ENCODE measurements at regions not wholly inside any gene's neighbourhood (a gene's known extent, or its start where the extent isn't known, plus 50 kb on each side); places are given as distances from the start of the nearest gene placed in this dataset.

DNA sequence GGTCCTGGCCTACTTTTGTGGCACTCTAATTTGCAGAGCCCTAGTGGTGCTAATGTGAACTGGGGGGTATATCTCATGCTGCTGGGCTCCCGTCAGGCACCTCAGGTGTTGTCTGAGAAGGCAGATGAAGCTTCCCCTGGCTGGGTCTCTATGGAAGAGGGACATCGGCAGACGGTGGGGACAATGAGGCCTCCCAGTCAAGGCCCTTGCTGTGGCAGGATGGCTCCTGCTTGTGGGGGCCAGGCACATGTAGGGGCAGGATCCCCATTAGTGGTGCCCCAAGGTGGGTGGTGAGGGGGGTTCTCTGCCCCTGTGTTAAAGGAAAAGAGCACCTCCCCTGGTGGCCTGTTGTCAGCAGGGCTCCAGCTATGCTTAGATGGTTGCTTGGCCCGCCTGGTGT, 192.8 kb upstream of the S1PR3 start:
- no peak for DNase-seq (ENCODE audit: low read depth)
- in situ Hi-C loops (cut with HindIII; ENCODE audit: low pct_unique_long_range_greater_than_20kb, low sequenced_read_pairs): no loop called here

- DNase-seq (ENCODE audit: low read depth): no peak
- in situ Hi-C loops (cut with HindIII; ENCODE audit: low pct_unique_long_range_greater_than_20kb, low sequenced_read_pairs): no loop called here
These were observed 191.5 kb upstream of the S1PR3 start for GRCh38 chr9:88799541-88800328.

DNA sequence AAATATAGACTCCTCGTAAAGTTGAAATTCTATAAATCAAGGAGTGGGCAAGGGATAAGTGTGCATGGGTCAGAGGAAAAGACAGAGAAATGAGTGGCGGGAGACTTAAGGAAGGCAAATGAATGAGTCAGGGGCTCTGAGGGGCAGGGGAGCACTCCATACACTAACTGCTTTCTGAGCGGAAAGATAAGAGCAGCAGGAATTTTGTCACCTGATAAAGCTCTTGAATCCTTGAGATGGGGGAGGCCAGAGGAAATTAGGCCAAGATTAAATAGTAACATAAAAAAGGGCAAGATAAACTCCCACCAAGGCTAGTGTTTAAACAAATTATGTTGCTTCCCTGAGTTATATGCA, 191.0 kb upstream of the S1PR3 start:
- no peak for DNase-seq (ENCODE audit: low read depth)
- in situ Hi-C loops (cut with HindIII; ENCODE audit: low pct_unique_long_range_greater_than_20kb, low sequenced_read_pairs): no loop called here

GRCh38 chr9:88801214-88801796, 190.0 kb upstream of the S1PR3 start:
- in situ Hi-C loops (cut with HindIII; ENCODE audit: low pct_unique_long_range_greater_than_20kb, low sequenced_read_pairs): no loop called here
- DNase-seq (ENCODE audit: low read depth): no peak

GRCh38 chr9:88802533-88802932, 188.7 kb upstream of the S1PR3 start:
- in situ Hi-C loops (cut with HindIII; ENCODE audit: low pct_unique_long_range_greater_than_20kb, low sequenced_read_pairs): no loop called here

DNA sequence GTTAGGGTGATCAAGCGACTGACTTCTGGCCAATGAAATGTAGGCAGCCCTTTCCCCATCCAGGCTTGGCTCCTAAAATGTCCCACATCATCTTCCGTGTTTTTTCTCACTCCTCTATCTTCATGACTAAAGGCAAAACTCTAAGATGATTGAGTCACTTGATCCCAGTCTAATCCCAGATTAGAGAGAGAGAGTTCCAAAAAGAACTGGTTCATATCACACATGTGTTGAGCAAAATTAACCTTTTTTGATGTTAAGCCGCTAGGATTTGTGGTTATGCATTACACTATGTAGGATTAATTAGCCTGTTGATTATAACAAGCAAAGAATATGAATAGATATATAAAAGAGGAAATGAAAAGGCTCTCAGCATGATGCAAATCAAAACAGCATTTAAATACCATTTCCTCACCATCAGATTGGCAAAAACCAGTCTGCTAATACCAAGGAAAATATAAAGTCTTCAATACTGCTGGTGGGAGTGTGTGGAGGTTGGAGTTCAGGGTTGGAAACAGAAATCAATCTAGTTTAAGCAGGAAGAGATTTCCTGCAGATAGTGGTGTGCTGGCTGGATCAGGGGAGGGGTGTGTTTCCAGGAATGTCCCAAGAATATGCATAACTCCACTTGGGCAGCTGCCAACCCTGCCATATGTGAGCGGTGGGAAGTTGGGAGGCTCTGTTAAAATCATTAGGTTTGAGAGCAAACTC, 187.6 kb upstream of the S1PR3 start:
- in situ Hi-C loops (cut with HindIII; ENCODE audit: low pct_unique_long_range_greater_than_20kb, low sequenced_read_pairs): no loop called here
- no peak for DNase-seq (ENCODE audit: low read depth)

More at GRCh38 chr9:88802533-88802932, 188.7 kb upstream of the S1PR3 start:
- no peak for DNase-seq (ENCODE audit: low read depth)

DNA sequence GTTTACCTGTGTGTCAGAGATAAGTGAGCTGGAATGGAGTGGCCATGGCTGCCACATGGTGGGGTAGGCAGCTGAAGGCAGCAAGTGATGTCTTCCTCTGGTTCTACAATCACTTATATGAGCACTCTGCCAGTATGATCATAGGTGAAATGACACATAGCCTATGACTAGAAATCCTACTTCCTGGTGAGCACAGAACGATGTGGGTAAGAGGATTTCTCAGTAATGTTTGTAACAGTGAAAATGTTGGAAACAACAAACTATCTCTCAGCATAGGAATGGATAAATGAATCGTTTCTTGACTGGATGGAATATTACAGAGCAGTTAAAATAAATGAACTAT, 187.0 kb upstream of the S1PR3 start:
- in situ Hi-C loops (cut with HindIII; ENCODE audit: low pct_unique_long_range_greater_than_20kb, low sequenced_read_pairs): no loop called here
- no peak for DNase-seq (ENCODE audit: low read depth)

DNA sequence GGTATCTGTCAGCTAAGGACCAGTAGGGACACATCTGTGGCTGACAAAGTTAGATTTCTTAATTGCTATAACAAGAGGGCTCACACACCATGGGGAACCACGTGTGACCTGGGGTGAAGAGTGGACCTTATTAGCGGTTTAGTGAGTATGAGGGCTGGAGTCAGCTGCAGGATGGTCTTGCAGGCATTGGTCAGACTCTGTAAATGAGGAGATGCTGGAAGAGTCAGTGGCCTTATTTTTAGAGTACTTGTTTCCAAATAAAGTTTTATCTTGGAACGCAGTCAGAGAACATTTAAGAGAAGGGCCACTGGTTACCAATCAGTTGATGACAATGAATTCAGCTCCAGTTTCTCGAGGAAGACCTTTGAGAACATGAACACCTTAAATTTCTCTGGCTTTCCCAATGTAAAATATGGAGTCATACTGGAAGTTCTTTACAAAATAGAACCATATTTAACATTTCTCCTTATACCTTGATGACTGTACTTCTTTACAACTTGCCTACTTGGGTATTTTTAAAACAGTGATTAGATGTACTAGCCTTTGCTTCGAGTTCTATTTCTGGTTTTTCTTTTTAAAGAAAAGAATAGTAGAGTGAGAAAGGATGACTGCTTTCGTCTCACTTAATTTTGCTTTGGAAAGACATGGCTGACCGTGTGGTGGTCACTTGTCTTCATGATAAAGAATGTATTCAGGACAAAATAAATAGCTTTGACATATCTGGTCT, 185.9 kb upstream of the S1PR3 start:
- in situ Hi-C loops (cut with HindIII; ENCODE audit: low pct_unique_long_range_greater_than_20kb, low sequenced_read_pairs): no loop called here
- DNase-seq (ENCODE audit: low read depth): no peak

- in situ Hi-C loops (cut with HindIII; ENCODE audit: low pct_unique_long_range_greater_than_20kb, low sequenced_read_pairs): no loop called here
- no peak for DNase-seq (ENCODE audit: low read depth)
These were observed 183.8 kb upstream of the S1PR3 start for GRCh38 chr9:88807426-88807825.

DNA sequence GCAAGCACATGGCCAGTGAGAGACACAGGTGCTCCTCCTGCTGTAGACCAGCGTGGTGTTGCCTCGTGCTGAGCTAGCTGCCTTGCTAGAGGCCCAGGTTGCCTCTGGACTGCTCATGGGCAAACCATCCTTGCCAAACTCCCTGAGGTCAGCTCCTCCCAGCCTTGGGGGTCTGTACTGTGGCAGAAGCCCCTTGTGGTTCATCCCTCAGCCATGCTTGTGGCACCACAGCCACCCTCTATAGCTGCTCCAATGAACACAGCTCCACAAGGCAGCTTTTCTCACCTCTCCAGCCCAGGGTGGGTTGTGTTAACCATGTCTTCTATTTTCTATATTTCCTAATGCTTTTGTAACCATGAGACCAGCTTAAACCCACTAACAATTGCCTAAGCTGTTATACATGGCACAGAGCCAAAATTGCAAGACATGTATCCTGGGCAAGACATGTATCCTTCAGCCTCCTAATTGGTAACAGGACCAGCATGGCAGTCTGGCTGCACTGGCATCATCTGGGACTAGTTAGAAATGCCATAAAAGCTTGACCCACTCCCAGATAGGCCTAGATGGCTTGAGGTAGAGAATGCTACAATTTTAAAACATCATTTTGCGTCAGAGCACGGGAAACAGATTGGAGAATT, 183.1 kb upstream of the S1PR3 start:
- in situ Hi-C loops (cut with HindIII; ENCODE audit: low pct_unique_long_range_greater_than_20kb, low sequenced_read_pairs): no loop called here
- no peak for DNase-seq (ENCODE audit: low read depth)

DNA sequence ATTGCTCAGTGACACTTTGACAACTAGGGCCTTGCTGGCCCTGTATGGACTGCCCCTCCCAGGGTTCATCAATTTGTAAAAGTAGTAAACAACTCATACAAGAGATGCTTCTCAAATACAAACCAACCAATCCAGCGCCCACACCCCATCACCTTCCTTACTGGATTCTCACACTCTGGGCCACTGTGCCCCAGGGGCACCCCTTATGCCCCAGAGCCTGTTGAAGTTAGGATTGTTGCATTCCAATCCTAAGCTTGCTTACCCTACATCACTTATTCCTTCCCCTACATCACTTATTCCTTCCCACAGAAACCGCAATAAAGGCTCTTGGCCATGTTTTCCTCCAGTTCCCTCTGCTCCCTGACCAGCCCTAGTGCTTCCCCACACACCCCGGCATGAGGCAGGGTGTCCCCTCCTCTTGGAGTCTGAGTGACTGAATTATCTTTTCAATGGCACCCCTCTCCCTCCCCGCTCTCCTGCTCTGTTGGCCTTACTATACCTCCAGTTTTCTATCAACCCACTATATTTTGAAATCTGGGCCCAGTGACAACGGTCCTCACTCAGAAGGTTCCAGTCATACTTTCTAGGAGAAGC, 182.4 kb upstream of the S1PR3 start:
- DNase-seq (ENCODE audit: low read depth): no peak
- in situ Hi-C loops (cut with HindIII; ENCODE audit: low pct_unique_long_range_greater_than_20kb, low sequenced_read_pairs): no loop called here

DNA sequence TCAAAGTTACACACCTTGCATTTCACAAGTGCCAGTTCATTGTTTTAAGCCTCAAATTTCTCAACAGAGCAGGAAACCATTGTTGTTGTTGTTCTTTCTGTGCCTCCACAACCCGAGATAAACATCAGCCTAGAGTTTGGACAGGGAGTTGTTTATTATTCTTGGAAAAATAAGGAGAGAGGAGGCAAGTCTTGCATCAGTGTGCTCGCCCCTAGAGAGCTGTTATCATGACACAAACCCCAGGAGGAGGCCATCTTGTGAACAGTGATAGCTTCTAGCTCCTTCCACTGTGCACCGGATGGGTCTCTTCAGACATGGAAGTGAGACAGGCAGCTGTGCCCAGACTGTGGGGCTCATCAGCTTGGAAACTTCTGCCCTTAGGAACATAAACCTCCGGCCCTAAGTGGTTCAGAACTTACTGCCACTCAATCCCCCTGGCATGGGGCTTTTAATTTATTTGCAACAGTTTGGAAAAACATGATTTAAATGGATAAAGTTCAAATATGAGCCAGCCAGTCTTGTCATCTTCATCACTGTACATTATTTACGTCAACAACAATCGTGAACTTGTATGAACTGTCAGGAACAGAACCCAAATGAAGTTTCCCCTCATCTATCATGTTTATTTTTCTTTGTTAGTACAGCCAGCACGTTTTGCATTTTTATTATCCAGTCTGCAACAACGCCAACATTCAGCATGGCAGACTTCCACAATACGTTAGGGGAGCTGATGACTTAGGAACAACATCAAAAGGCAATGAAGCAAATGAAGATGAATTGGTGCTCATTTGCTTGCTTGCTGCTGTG, 181.7 kb upstream of the S1PR3 start:
- in situ Hi-C loops (cut with HindIII; ENCODE audit: low pct_unique_long_range_greater_than_20kb, low sequenced_read_pairs): no loop called here
- DNase-seq (ENCODE audit: low read depth): no peak

DNA sequence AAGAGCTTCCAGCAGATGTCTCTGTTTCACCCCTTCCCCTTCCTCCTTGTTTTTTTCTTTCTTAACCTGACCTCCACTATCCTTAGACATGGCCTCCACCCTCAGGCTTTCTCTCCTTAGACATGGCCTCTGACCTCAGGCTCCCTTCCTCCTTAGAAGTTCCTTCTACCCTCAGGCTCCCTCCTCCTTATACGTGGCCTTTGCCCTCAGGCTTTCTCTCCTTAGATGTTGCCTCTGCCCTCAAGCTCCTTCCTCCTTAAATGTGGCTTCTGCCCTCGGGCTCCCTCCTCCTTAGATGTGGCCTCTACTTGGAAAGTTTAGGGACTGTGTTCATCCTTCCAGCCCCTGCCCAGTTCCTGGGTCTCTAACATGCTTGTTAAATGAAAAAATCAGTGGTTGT, 180.4 kb upstream of the S1PR3 start:
- no peak for DNase-seq (ENCODE audit: low read depth)
- in situ Hi-C loops (cut with HindIII; ENCODE audit: low pct_unique_long_range_greater_than_20kb, low sequenced_read_pairs): no loop called here

DNA sequence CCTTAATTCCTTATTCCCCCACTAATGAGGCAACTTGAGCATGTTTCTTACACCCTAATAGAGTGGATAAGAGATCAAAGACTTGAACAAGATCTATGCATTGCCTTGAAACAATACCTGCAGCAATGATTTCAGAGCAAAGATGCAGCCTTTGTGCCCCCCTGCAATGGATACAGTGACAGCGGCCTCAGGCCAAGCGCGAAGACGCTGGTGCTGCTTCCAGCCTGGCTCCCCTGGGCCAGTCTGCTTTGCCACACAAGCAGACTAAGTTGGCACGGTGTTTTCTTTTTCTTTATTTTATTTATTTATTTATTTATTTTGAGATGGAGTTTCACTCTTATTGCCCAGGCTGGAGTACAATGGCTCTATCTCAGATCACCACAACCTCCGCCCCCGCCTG, 179.8 kb upstream of the S1PR3 start:
- DNase-seq (ENCODE audit: low read depth): no peak
- in situ Hi-C loops (cut with HindIII; ENCODE audit: low pct_unique_long_range_greater_than_20kb, low sequenced_read_pairs): no loop called here

DNA sequence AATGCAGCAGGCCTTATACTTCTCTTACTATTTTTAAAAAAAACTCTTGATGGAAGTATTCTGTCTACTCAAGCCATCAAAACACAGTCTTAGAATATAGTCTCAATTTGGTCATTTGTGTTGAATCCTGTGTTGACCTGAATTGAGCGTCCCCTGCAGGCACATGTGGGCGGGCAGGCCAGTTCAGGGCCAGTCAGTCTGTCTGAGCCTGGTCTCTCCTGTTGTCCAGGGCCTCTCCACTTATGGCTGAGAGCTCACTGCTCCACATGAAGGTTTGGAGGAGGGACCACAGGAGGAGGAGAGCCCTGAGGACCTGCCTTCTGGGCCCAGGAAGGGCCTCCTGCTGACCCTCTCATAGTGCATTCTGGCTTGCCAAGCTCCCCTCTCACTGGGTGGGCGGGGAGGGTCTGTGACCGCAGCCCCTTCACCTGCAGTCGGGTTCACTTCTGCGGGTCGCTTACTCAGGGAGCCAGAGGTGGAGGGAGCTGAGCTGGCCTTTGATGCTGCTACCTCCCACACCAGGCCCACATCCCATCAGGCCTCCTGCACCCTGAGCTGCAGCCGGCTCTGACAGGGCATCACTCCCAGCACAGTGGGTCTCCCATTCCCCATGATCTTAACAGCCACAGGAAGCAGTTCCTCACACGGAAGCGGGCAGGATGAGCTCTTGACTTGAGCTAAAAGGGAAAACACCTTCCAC, 178.2 kb upstream of the S1PR3 start:
- in situ Hi-C loops (cut with HindIII; ENCODE audit: low pct_unique_long_range_greater_than_20kb, low sequenced_read_pairs): no loop called here
- DNase-seq (ENCODE audit: low read depth): no peak

DNA sequence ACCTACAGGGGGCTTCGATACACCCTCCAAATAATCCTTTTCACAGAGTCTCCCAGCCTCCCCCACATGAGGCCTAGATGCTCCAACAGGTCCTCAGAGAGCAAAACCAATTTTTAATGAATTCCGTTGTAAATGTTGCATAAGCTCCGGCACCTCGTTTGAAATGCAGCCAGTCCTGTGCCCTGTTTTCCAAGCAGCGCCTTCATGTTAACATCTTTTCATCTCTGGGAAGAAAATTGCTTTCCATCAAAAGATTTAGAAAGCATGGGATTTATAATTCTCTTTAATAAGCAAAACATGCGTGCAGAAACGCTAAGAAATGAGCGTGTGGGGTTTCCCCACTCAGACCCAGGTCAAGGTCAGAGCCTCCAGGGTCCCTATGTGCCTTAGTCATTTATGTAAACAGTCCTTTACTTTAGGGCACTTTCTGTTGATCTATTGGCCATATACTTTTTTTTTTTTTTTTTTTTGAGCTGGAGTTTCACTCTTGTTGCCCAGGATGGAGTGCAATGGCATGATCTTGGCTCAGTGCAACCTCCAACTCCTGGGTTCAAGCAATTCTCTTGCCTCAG, 177.5 kb upstream of the S1PR3 start:
- no peak for DNase-seq (ENCODE audit: low read depth)
- in situ Hi-C loops (cut with HindIII; ENCODE audit: low pct_unique_long_range_greater_than_20kb, low sequenced_read_pairs): no loop called here

- in situ Hi-C loops (cut with HindIII; ENCODE audit: low pct_unique_long_range_greater_than_20kb, low sequenced_read_pairs): no loop called here
- DNase-seq (ENCODE audit: low read depth): no peak
These were observed 176.7 kb upstream of the S1PR3 start for GRCh38 chr9:88814577-88814976.
